B cell (primary cell): ENCODE measurements at regions not wholly inside any gene's neighbourhood (a gene's known extent, or its start where the extent isn't known, plus 50 kb on each side); places are given as distances from the start of the nearest gene placed in this dataset.

Experiments
- ATAC-seq: fragments of 200-7000 bp; cut with Tn5 transposase; one replicate; pipeline ENCODE4 v1.10.0; 2021; ENCODE audit warnings: low read depth, mild to moderate bottlenecking, moderate number of reproducible peaks, moderate library complexity
- CTCF ChIA-PET: fragments of 350-600 bp; sonication (Branson Sonifier 250); formaldehyde crosslinking; loops from one replicate; lab custom pipeline; 2021; ENCODE audit warnings: antibody characterized with exemption, inconsistent platforms; lab: Charles Lee
- POLR2A ChIA-PET: fragments of 350-600 bp; sonication (Branson Sonifier 250); formaldehyde crosslinking; loops from one replicate; lab custom pipeline; 2021; ENCODE audit warnings: antibody characterized with exemption; lab: Charles Lee
- DNase-seq: peaks from one replicate; pipeline ENCODE4 v3.0.0; 2013
- H2AFZ ChIP-seq: 2 replicates; pipeline ENCODE4 v1.6.1; 2012; ENCODE audit warnings: mild to moderate bottlenecking, low read depth, low read length; ENCODE audit not compliant: insufficient read depth, poor library complexity, severe bottlenecking
- H3K27ac ChIP-seq, 2 donors: 1 replicate in 1 of 2; 2 replicates in 1 of 2; pipeline ENCODE4 v1.5.1; 2012 to 2013; ENCODE audit warnings: low read length in 2 of 2, mild to moderate bottlenecking in 2 of 2, moderate library complexity in 1 of 2
- H3K27me3 ChIP-seq, 4 experiments: fragments of 200-600 bp in 1 of 4; sonication (generic) in 1 of 4; replicated peaks in 1 of 4; 1 replicate in 2 of 4; 2 replicates in 2 of 4; pipeline versions ENCODE4 v1.6.1 to v1.7.0; 2013 to 2016; ENCODE audit warnings: low read length in 3 of 4, mild to moderate bottlenecking in 2 of 4, mixed read lengths in 1 of 4, moderate library complexity in 1 of 4; ENCODE audit not compliant: insufficient read depth in 4 of 4, control insufficient read depth in 3 of 4; ENCODE audit errors: control extremely low read depth in 1 of 4
- H3K36me3 ChIP-seq, 2 experiments: replicated peaks in 1 of 2; 1 replicate in 1 of 2; 2 replicates in 1 of 2; pipeline versions ENCODE4 v1.6.1 to v1.7.1; 2013; ENCODE audit warnings: low read length in 1 of 2; ENCODE audit not compliant: insufficient read depth in 2 of 2, control insufficient read depth in 1 of 2; ENCODE audit errors: control extremely low read depth in 1 of 2, extremely low read depth in 1 of 2
- H3K4me1 ChIP-seq, 2 donors: fragments of 200-600 bp in 1 of 2; sonication (generic) in 1 of 2; 1 replicate in 1 of 2; 2 replicates in 1 of 2; pipeline versions ENCODE4 v1.5.1 to v1.6.1; 2013 to 2017; ENCODE audit warnings: low read length in 2 of 2; ENCODE audit not compliant: control insufficient read depth in 2 of 2, insufficient read depth in 2 of 2
- H3K4me2 ChIP-seq: replicated peaks from 2 replicates; pipeline ENCODE3; 2012; ENCODE audit warnings: mild to moderate bottlenecking, low read depth, low read length; ENCODE audit not compliant: poor library complexity, severe bottlenecking
- H3K4me3 ChIP-seq, 5 experiments: fragments of 200-600 bp in 1 of 5; sonication (generic) in 1 of 5; 1 replicate in 3 of 5; 2 replicates in 2 of 5; pipeline versions ENCODE4 v1.5.1 to v1.7.0; 2011 to 2016; ENCODE audit warnings: low read length in 4 of 5, mild to moderate bottlenecking in 4 of 5, low read depth in 2 of 5, control low read depth in 1 of 5, moderate library complexity in 1 of 5; ENCODE audit not compliant: insufficient read depth in 1 of 5; ENCODE audit errors: control extremely low read depth in 1 of 5, extremely low read depth in 1 of 5
- H3K79me2 ChIP-seq: fragments of 200-600 bp; sonication (generic); one replicate; pipeline ENCODE4 v1.6.0; 2016; ENCODE audit warnings: low read length; ENCODE audit not compliant: control insufficient read depth, insufficient read depth
- H3K9ac ChIP-seq: fragments of 200-600 bp; sonication (generic); 2 replicates; pipeline ENCODE4 v1.6.1; 2017; ENCODE audit warnings: mild to moderate bottlenecking, low read length, moderate library complexity
- H3K9me3 ChIP-seq, 3 donors: one replicate each; pipeline versions ENCODE4 v1.6.1 to v1.7.1; 2013; ENCODE audit warnings: low read length in 2 of 3; ENCODE audit not compliant: control insufficient read depth in 2 of 3, insufficient read depth in 1 of 3; ENCODE audit errors: control extremely low read depth in 1 of 3
- H4K20me1 ChIP-seq: 2 replicates; pipeline ENCODE4 v1.6.0; 2012; ENCODE audit warnings: mild to moderate bottlenecking, low read length; ENCODE audit not compliant: insufficient read depth, control insufficient read depth, poor library complexity, severe bottlenecking
- H3K27ac Mint-ChIP-seq: one replicate; pipeline ENCODE4 v1.8.0; 2021; ENCODE audit warnings: mixed read lengths
- H3K27me3 Mint-ChIP-seq: one replicate; pipeline ENCODE4 v1.8.0; 2021; ENCODE audit warnings: mixed read lengths
- H3K4me1 Mint-ChIP-seq: one replicate; pipeline ENCODE4 v1.8.0; 2021; ENCODE audit warnings: mixed read lengths
- H3K4me3 Mint-ChIP-seq: one replicate; pipeline ENCODE4 v1.8.0; 2021; ENCODE audit warnings: mixed read lengths
- H3K9me3 Mint-ChIP-seq: one replicate; pipeline ENCODE4 v1.8.0; 2022; ENCODE audit warnings: mixed read lengths; ENCODE audit not compliant: insufficient read depth
- EZH2 ChIP-seq: IDR thresholded peaks from 2 replicates; pipeline ENCODE4 v1.6.1; 2012; ENCODE audit warnings: borderline replicate concordance, low read depth, mild to moderate bottlenecking, moderate library complexity, low read length; ENCODE audit not compliant: insufficient read depth, poor library complexity, severe bottlenecking
- WGBS: methylation state at CpG from one replicate; pipeline ENCODE4 v1.1.5; 2013; ENCODE audit warnings: missing lambda C conversion rate; ENCODE audit not compliant: insufficient coverage; 5-methylcytosine and 5-hydroxymethylcytosine counted together
- intact Hi-C: fragments of 100-400 bp; cut with micrococcal nuclease; formaldehyde crosslinking; loops from one replicate; pipeline ENCODE4 v1.10.0; 2022
- TF ChIP-seq, protein P1 (sequence below): fragments of 200-600 bp; IDR thresholded peaks from one replicate; pipeline ENCODE4 v1.8.0; 2022; ENCODE audit warnings: antibody characterized with exemption, mild to moderate bottlenecking

- no peak overlapping the region for H3K27ac Mint-ChIP-seq
- Histone ChIP-seq H3K79me2 (no peaks in the 10 kb centered on the region), H3K36me3 (no peaks in the 10 kb centered on the region), H3K9me3 (no peaks in the 10 kb centered on the region), H3K27me3 (no peaks in the 10 kb centered on the region), H2AFZ (no peak overlapping the region), H3K4me2 (no peak overlapping the region), H4K20me1 (no peaks in the 10 kb centered on the region), H3K4me1 (no peaks in the 10 kb centered on the region), H3K27ac (no peak overlapping the region), H3K4me3 (no peak overlapping the region), H3K9ac (no peak overlapping the region)
- ChIA-PET POLR2A (no interaction called here), CTCF (no interaction called here)
- no peak overlapping the region for H3K4me3 Mint-ChIP-seq
- H3K27me3 Mint-ChIP-seq, result no peaks in the 10 kb centered on the region
- WGBS, result 80% methylated on average over 2 of the region's 3 CpGs
- ATAC-seq (no peak), DNase-seq (no peak)
- H3K4me1 Mint-ChIP-seq, result no peaks in the 10 kb centered on the region
- no peaks in the 10 kb centered on the region for H3K9me3 Mint-ChIP-seq
- no peak for TF ChIP-seq EZH2
- TF ChIP-seq, protein P1, sequence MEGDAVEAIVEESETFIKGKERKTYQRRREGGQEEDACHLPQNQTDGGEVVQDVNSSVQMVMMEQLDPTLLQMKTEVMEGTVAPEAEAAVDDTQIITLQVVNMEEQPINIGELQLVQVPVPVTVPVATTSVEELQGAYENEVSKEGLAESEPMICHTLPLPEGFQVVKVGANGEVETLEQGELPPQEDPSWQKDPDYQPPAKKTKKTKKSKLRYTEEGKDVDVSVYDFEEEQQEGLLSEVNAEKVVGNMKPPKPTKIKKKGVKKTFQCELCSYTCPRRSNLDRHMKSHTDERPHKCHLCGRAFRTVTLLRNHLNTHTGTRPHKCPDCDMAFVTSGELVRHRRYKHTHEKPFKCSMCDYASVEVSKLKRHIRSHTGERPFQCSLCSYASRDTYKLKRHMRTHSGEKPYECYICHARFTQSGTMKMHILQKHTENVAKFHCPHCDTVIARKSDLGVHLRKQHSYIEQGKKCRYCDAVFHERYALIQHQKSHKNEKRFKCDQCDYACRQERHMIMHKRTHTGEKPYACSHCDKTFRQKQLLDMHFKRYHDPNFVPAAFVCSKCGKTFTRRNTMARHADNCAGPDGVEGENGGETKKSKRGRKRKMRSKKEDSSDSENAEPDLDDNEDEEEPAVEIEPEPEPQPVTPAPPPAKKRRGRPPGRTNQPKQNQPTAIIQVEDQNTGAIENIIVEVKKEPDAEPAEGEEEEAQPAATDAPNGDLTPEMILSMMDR, result no peak
- intact Hi-C loops, result no loop called here
Observed at GRCh38 chr13:106178816-106179215, 356.6 kb downstream of the EFNB2 start.

- no peak for ATAC-seq
- no peak for DNase-seq
- H3K4me3 Mint-ChIP-seq, result no peak overlapping the region
- no peaks in the 10 kb centered on the region for H3K9me3 ChIP-seq
- TF ChIP-seq, protein P1, result no peak
- no peak for TF ChIP-seq EZH2
- no peak overlapping the region for H3K9ac ChIP-seq
- 88% methylated on average over 1 of the region's 5 CpGs for WGBS
- intact Hi-C loops, result no loop called here
- no peaks in the 10 kb centered on the region for H3K27me3 Mint-ChIP-seq
- CTCF ChIA-PET, result no interaction called here
- no peaks in the 10 kb centered on the region for H3K36me3 ChIP-seq
- no peaks in the 10 kb centered on the region for H3K4me1 Mint-ChIP-seq
- H3K79me2 ChIP-seq, result no peaks in the 10 kb centered on the region
- no peaks in the 10 kb centered on the region for H4K20me1 ChIP-seq
- no peaks in the 10 kb centered on the region for H3K4me1 ChIP-seq
- no peaks in the 10 kb centered on the region for H3K9me3 Mint-ChIP-seq
- H3K4me3 ChIP-seq, result no peak overlapping the region
- POLR2A ChIA-PET, result no interaction called here
- H3K27ac ChIP-seq, result no peak overlapping the region
- no peak overlapping the region for H3K4me2 ChIP-seq
- no peaks in the 10 kb centered on the region for H3K27me3 ChIP-seq
- H3K27ac Mint-ChIP-seq, result no peak overlapping the region
- H2AFZ ChIP-seq, result no peak overlapping the region
Observed at GRCh38 chr13:106177146-106177545, 358.3 kb downstream of the EFNB2 start.
